ENCODE measurements at regions not wholly inside any gene's neighbourhood (a gene's known extent, or its start where the extent isn't known, plus 50 kb on each side); places are given as distances from the start of the nearest gene placed in this dataset.

DNA sequence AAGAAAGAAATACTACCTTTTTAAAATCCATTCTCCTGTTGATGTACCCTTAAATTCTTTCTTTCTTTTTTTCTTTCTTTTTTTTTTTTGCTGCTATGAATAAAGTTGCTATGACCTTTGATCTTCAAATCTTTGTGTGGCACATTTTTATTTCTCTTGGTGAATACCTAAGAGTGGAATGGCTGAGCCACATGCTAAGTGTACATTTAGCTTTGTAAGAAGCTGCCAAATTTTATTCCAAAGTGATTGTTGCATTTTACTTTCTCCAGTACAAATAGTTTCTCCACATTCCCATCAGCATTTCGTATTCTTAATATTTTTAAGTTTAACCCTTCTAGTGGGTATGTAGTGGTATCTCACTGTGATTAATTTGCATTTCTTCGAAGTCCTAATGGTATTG lies 88.8 kb upstream of the RAB27B start:
- no peaks in the 10 kb centered on the region for H3K4me1 ChIP-seq
- TF ChIP-seq, protein P1, sequence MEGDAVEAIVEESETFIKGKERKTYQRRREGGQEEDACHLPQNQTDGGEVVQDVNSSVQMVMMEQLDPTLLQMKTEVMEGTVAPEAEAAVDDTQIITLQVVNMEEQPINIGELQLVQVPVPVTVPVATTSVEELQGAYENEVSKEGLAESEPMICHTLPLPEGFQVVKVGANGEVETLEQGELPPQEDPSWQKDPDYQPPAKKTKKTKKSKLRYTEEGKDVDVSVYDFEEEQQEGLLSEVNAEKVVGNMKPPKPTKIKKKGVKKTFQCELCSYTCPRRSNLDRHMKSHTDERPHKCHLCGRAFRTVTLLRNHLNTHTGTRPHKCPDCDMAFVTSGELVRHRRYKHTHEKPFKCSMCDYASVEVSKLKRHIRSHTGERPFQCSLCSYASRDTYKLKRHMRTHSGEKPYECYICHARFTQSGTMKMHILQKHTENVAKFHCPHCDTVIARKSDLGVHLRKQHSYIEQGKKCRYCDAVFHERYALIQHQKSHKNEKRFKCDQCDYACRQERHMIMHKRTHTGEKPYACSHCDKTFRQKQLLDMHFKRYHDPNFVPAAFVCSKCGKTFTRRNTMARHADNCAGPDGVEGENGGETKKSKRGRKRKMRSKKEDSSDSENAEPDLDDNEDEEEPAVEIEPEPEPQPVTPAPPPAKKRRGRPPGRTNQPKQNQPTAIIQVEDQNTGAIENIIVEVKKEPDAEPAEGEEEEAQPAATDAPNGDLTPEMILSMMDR (IDR thresholded peaks at IDR 0.05) = no peak
- TF ChIP-seq POLR2A (IDR thresholded peaks at IDR 0.05) = no peak
- H3K36me3 ChIP-seq = no peaks in the 10 kb centered on the region
- no peaks in the 10 kb centered on the region for H3K27me3 ChIP-seq
- no peak overlapping the region for H3K4me3 ChIP-seq (replicated peaks in 1 of 3)
- no peak overlapping the region for H3K27ac ChIP-seq
- intact Hi-C loops (cut with DNase I) = no loop called here
- 83 to 91% methylated on average over 2 of the region's 2 CpGs for WGBS, 2 donors
- DNase-seq = no peak
- H3K9me3 ChIP-seq = no peaks in the 10 kb centered on the region

DNA sequence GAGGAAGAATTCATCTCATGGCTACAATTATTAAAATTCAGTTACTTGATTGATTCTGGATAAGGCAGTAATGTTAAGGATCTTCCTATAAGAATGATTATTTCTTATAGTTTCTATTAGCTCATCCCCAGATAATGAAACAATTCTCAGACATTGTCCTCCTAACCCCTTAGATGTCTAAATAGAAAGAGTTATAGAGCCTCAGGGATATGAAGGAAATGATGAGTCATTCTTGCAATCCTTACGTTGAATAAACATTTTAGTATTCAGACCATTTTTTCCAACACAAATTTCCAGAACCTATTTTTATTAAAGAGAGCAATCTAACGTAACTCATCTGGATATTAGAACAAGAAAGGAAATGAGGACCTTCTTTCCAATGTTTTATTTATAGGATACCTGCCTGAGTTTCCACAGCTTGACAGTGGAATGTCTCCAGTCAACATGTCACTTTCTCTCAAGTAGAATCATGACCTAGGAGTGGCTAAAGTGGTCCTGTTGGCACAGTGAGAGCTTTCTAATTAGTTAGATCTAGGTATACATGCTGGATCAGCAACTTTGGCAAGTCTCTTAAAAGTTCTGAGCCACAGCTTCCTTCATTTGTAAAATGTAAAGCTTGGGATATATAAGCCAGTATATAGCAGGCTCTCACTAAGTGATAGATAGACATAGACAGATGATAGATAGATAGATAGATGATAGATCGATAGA lies 88.0 kb upstream of the RAB27B start:
- Histone ChIP-seq H3K27me3 (no peaks in the 10 kb centered on the region), H3K4me1 (no peaks in the 10 kb centered on the region), H3K9me3 (no peaks in the 10 kb centered on the region), H3K27ac (no peak overlapping the region), H3K36me3 (no peaks in the 10 kb centered on the region), H3K4me3 (replicated peaks in 1 of 3) (no peak overlapping the region)
- no peak for DNase-seq
- no peak for TF ChIP-seq POLR2A (IDR thresholded peaks at IDR 0.05)
- TF ChIP-seq, protein P1 (IDR thresholded peaks at IDR 0.05) = no peak
- WGBS, 2 donors = 81 to 82% methylated on average over 3 of the region's 3 CpGs
- intact Hi-C loops (cut with DNase I) = no loop called here

GRCh38 chr18:54742120-54742519 lies 86.2 kb upstream of the RAB27B start:
- Histone ChIP-seq H3K36me3 (no peaks in the 10 kb centered on the region), H3K27me3 (no peaks in the 10 kb centered on the region), H3K27ac (no peak overlapping the region), H3K4me3 (replicated peaks in 1 of 3) (no peak overlapping the region), H3K9me3 (no peaks in the 10 kb centered on the region), H3K4me1 (no peaks in the 10 kb centered on the region)
- no peak for DNase-seq
- TF ChIP-seq, protein P1 (IDR thresholded peaks at IDR 0.05) = no peak
- no peak for TF ChIP-seq POLR2A (IDR thresholded peaks at IDR 0.05)
- intact Hi-C loops (cut with DNase I) = no loop called here
- 82 to 86% methylated on average over 4 of the region's 4 CpGs for WGBS, 2 donors

DNA sequence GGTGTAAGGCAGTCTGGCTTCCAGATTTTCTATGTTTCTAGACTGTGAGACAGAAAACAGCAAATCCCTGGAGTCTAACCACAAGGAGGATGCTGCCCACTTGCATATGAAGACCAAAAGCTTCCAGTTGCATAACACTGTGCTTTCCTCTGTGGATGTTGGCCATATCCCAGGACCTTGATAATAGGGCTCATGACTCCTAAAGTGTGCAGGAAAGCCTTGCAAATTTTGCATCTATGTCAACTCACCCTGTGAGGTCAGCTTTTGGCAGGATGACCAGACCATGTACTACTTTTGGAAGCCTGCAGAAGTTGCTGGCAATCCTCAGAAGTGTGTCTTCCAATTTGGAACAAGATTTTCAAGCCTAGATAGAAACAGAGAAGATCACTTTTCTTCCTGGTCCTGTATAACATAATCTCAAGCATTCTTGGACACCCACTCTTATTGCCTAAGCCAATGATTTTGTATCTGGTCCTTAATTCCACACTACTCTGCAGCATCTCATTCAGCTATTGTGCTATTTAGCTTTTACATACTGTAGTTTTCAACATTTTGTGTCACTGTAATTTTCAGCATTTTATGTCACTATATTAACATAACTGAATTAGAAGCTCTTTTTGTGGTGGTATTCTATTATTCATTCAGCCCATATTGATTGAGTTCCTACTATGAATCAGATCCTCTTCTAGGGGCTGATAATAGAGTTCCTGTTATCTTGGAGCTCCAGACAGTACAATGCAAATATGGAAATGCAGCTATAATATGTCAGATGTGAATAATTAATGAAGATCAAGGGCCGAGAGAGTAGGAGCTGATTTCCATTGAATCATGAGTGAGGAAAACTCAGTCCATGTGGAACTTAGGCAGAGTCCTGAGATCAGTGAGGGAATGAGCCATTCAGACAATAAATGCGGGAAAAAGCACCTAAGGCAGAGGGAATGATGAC lies 85.3 kb upstream of the RAB27B start:
- no peaks in the 10 kb centered on the region for H3K9me3 ChIP-seq
- H3K4me3 ChIP-seq (replicated peaks in 1 of 3) = no peak overlapping the region
- no peak for TF ChIP-seq POLR2A (IDR thresholded peaks at IDR 0.05)
- no peaks in the 10 kb centered on the region for H3K4me1 ChIP-seq
- H3K36me3 ChIP-seq = no peaks in the 10 kb centered on the region
- DNase-seq = peak; percentile 5 to 23
- intact Hi-C loops (cut with DNase I) = no loop called here
- H3K27me3 ChIP-seq = no peaks in the 10 kb centered on the region
- 85 to 87% methylated on average over 2 of the region's 2 CpGs for WGBS, 2 donors
- H3K27ac ChIP-seq = no peak overlapping the region

DNA sequence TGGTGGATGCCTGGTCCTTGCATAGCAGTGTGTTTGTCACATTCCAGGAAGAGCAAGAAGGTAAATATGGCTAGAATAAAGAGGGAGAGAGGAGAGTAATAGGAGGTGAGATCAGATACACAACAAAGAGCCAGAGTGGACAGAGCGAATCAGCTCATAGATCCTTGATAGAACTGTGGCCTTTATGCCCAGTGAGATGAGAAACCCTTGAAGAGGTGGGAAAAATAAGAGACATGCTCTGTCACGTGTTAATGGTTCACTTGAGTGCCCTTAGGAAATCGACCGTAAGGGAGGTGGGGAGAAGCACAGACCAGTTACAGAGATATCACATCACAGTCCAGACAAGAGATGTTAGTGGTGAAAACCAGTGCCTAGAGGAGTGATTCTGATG lies 84.7 kb upstream of the RAB27B start:
- no peak for DNase-seq
- Histone ChIP-seq H3K27ac (no peak overlapping the region), H3K4me3 (replicated peaks in 1 of 3) (no peak overlapping the region), H3K9me3 (no peaks in the 10 kb centered on the region), H3K4me1 (no peaks in the 10 kb centered on the region), H3K36me3 (no peaks in the 10 kb centered on the region), H3K27me3 (no peaks in the 10 kb centered on the region)
- intact Hi-C loops (cut with DNase I) = no loop called here
- no peak for TF ChIP-seq POLR2A (IDR thresholded peaks at IDR 0.05)
- TF ChIP-seq, protein P1 (IDR thresholded peaks at IDR 0.05) = no peak
- 47 to 59% methylated on average over 4 of the region's 4 CpGs for WGBS, 2 donors
